A549 (cell line): ENCODE measurements at regions not wholly inside any gene's neighbourhood (a gene's known extent, or its start where the extent isn't known, plus 50 kb on each side); places are given as distances from the start of the nearest gene placed in this dataset.

Experiments used
- BHLHE40 ChIP-seq: IDR thresholded peaks from 2 replicates; pipeline ENCODE4 v1.6.1; 2012; ENCODE audit warnings: low read depth, low read length, inconsistent platforms
- CEBPB ChIP-seq, 2 experiments: fragments of >200 bp in 1 of 2; sonication (Bioruptor Twin) in 1 of 2; formaldehyde crosslinking in 1 of 2; IDR thresholded peaks; 2 replicates each; pipeline ENCODE4 v1.6.1; 2012 to 2016
- CTCF ChIP-seq: fragments of >200 bp; sonication (Bioruptor Twin); formaldehyde crosslinking; IDR thresholded peaks from 3 replicates; pipeline ENCODE4 v1.5.1; 2016
- NR3C1 ChIP-seq: fragments of >200 bp; sonication (Bioruptor Twin); formaldehyde crosslinking; IDR thresholded peaks from 3 replicates; pipeline ENCODE4 v1.6.1; 2017

- no peak for TF ChIP-seq CTCF
- no peak for TF ChIP-seq NR3C1
- TF ChIP-seq BHLHE40 = no peak
- no peak for TF ChIP-seq CEBPB (IDR thresholded peaks at IDR 0.05)
Observed at GRCh38 chr16:65410801-65411200, 288.9 kb upstream of the CDH11 start.
